ENCODE measurements at regions not wholly inside any gene's neighbourhood (a gene's known extent, or its start where the extent isn't known, plus 50 kb on each side); places are given as distances from the start of the nearest gene placed in this dataset.
"Not testable (repeated sequence)": the region's sequence is repeated elsewhere in the genome, so short reads cannot be mapped to it uniquely, and the experiment has no call there.

- DNase-seq (ENCODE audit: low read depth, low spot score): no peak
Observed at GRCh38 chr4:38467296-38467695, 196.7 kb upstream of the KLF3 start.

GRCh38 chr4:38468339-38468866 lies 195.6 kb upstream of the KLF3 start:
- no peak for DNase-seq (ENCODE audit: low read depth, low spot score)

GRCh38 chr4:38469410-38469809 lies 194.6 kb upstream of the KLF3 start:
- no peak for DNase-seq (ENCODE audit: low read depth, low spot score)

DNA sequence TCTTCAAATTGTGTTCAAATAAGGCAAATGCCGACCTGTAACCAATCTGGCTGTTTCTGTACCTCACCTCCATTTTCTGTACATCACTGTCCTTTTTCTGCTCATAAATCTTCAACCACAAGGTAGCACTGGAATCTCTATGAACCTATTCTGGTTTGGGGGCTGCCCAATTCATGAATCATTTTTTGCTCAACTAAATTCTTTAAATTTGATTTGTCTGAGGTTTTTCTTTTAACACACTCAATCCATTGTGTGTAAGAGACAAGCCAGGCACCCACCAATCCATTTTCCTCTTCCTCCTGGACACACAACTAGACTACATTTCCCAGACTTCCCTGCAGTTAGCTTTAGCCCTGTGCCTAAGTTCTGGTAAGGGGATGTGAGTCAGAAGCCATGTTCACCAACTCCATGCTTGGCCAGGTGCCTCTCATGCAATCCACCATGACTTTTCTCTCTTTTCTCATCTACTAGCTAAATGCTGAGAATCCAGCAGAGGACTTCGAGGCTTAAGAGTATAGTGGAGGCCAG lies 193.2 kb upstream of the KLF3 start:
- no peak for DNase-seq (ENCODE audit: low read depth, low spot score)

DNA sequence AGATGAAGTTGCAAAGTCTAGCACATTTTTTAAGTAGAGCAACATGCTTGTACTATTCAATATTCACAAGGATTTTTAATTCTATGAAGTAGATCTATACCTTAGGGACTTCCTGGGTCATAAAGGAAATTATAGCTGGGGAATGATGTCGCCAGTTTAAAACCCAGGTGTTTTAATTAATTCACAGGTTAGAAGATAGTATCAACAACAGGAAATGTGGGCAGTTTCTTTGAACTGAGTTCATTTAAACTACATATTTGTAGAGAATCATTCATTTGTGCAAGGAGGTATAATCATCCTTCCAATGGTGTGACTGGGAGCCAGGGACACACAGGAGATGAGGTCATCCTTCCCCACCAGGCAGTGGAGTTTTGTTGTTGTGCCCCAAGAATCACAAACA lies 181.3 kb upstream of the KLF3 start:
- no peak for DNase-seq (ENCODE audit: low read depth, low spot score)

- not testable (repeated sequence) for DNase-seq (ENCODE audit: low read depth, low spot score)
Observed at GRCh38 chr4:38483628-38484027, 180.4 kb upstream of the KLF3 start.

GRCh38 chr4:38489011-38489861 lies 174.8 kb upstream of the KLF3 start:
- DNase-seq (ENCODE audit: low read depth, low spot score): no peak

- peak; percentile 17 for DNase-seq (ENCODE audit: low read depth, low spot score)
Observed at GRCh38 chr4:38489924-38490639, 173.9 kb upstream of the KLF3 start.

- no peak for DNase-seq (ENCODE audit: low read depth, low spot score)
Observed at GRCh38 chr4:38490753-38491446, 173.1 kb upstream of the KLF3 start.

DNA sequence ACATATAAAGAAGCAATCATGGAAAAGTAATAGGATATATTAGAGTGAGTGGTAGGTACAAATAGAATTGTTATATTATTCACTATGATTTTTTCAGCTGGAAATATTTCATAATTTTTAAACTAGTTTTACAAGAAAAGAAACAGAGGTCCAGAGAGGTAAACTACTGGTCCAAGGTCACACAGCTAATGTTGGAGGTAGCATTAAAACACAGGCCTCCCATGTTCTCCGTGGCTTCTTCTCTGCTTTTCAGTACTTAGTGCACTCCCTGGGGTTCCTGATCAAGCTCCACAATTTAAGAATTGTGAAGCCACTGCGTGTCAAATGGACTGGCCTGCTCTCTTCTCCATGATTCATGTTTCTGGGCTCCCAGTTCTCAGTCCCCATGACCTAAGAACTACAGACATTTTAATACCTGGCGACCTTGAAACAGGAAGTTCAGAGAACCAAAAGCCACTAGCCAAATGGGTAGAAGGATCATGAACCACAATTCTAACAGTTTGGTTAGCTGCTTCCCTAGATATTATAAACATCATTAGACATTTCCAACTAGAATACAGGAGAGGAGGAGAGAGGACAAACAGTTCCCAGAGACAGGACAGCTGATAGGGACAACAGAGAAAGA lies 172.0 kb upstream of the KLF3 start:
- no peak for DNase-seq (ENCODE audit: low read depth, low spot score)

DNA sequence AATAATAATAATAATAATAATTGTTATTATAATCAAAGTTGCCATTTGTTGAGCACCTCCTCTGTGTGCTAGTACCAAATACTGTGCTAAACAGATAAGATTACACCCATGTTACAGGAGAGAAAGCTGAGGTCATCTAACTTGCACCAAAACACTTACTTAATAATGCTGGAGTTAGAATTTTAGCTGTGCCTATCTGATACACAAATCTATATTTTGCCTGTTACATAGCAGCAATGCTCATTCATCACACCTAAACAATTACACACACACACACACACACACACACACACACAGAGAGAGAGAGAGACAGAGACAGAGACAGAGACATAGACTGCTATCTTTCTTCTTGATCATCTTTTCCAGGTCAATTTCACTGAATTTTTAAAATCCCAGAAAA lies 170.9 kb upstream of the KLF3 start:
- no peak for DNase-seq (ENCODE audit: low read depth, low spot score)

- DNase-seq (ENCODE audit: low read depth, low spot score): no peak
Observed at GRCh38 chr4:38495446-38495845, 168.6 kb upstream of the KLF3 start.

GRCh38 chr4:38497121-38497520 lies 166.9 kb upstream of the KLF3 start:
- no peak for DNase-seq (ENCODE audit: low read depth, low spot score)

- no peak for DNase-seq (ENCODE audit: low read depth, low spot score)
Observed at GRCh38 chr4:38499101-38499500, 164.9 kb upstream of the KLF3 start.

DNA sequence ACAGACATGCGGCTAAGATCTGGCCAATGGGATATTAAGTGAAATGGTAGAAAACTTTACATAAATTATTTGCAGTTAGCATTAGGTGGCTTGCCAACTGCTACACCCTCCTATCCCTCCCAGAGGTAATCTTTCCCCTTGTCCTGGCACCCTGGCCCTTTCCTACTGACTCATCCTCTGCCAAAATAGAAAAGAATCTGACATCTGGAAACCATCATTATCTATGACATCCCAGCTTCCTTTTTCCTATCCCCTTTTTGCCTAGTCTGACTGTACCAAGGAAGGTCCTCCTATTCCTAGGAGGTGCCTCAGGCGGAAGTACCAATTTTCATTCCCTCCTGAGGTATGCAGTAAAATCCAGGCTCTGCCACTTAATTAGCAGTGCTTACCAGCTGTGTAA lies 163.6 kb upstream of the KLF3 start:
- no peak for DNase-seq (ENCODE audit: low read depth, low spot score)

GRCh38 chr4:38501698-38502097 lies 162.3 kb upstream of the KLF3 start:
- DNase-seq (ENCODE audit: low read depth, low spot score): no peak

GRCh38 chr4:38503689-38504395 lies 160.2 kb upstream of the KLF3 start:
- no peak for DNase-seq (ENCODE audit: low read depth, low spot score)

DNA sequence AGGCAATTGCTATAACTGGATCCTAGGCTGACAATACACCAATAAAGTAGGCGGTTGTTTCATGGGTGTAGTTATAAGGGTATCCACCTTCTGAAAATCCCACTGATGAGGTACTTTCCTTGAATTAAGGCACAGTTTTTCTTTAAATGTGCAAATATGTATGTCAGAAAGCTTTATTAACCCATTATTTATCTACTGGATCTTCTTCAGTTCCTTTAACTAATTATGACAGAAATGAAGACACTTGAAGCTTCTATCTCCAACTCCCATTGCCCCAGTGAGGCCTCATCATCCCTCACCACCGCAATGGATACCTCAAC lies 159.6 kb upstream of the KLF3 start:
- no peak for DNase-seq (ENCODE audit: low read depth, low spot score)

DNA sequence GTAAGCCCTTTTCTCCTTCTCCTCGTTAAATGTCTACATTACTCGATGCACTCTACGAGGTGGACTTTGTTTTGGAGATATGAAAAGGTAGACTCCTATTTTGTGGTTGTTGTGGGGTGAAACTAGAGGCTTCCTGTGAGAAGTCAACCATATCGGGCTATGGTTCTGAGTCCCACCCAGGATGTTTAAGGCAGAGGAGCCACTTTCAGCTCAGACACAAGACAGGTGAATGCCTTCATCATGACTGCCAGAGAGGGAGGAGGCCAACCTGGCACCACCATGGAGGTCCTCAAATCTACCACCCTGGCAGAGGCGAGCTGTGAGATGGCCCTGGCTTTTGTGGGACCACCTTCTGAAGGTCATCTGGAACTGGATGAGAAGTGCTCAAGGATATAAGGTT lies 154.4 kb upstream of the KLF3 start:
- no peak for DNase-seq (ENCODE audit: low read depth, low spot score)

- no peak for DNase-seq (ENCODE audit: low read depth, low spot score)
Observed at GRCh38 chr4:38510201-38510600, 153.8 kb upstream of the KLF3 start.

DNA sequence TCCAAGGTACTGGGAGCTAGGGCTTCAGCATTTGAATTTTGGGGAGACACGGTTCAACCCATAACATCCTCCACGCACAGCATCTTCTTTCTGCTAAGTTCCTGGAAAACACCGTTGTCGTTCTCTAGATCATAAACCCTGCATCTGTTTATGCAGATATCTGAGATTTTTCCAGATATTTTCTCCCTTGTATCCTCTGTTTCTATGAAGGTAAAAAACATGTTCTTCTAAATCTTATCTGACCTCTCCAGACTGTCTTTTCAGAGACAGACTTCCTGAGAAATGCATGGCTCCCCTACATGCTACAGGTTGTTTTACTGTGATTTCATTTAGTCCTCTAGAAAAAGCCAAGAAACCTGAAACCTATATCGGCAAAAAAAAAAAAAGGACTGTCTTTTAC lies 152.3 kb upstream of the KLF3 start:
- no peak for DNase-seq (ENCODE audit: low read depth, low spot score)

Data from smooth muscle cell of the brain vasculature (primary cell).